PC-9 (cell line): ENCODE measurements at regions not wholly inside any gene's neighbourhood (a gene's known extent, or its start where the extent isn't known, plus 50 kb on each side); places are given as distances from the start of the nearest gene placed in this dataset.

Experiments used
- BruUV-seq: library from RNA; stranded (reverse); fragments of 400-500 nt; replicated peaks from 2 replicates; lab custom pipeline; 2021; lab: Mats Ljungman, UMichigan
- CTCF ChIA-PET: fragments of 300-600 bp; sonication (Branson Sonifier 250); formaldehyde crosslinking; loops from one replicate; lab custom pipeline; 2022; ENCODE audit warnings: antibody characterized with exemption; lab: Charles Lee
- POLR2A ChIA-PET: fragments of 300-600 bp; sonication (Branson Sonifier 250); formaldehyde crosslinking; loops from one replicate; lab custom pipeline; 2022; ENCODE audit warnings: antibody characterized with exemption; ENCODE audit not compliant: unreplicated experiment; lab: Charles Lee
- DNase-seq, 2 experiments: peaks; one replicate each; pipeline versions ENCODE4 v3.0.0 to v3.0.0-alpha.2; 2015 to 2022; ENCODE audit warnings: mixed read lengths in 1 of 2
- H2AFZ ChIP-seq: fragments of 200-600 bp; sonication (generic); 2 replicates; pipeline ENCODE4 v1.8.1; 2017; ENCODE audit warnings: antibody characterized with exemption
- H3F3A ChIP-seq: fragments of 200-600 bp; sonication (generic); 2 replicates; pipeline ENCODE4 v1.8.1; 2017; ENCODE audit warnings: antibody characterized with exemption, mild to moderate bottlenecking, low read depth; ENCODE audit not compliant: insufficient read depth
- H3K27ac ChIP-seq: fragments of 200-600 bp; sonication (generic); 2 replicates; pipeline ENCODE4 v1.6.1; 2016; ENCODE audit warnings: mixed run types
- H3K27me3 ChIP-seq: fragments of 200-600 bp; sonication (generic); 2 replicates; pipeline ENCODE4 v1.6.1; 2016; ENCODE audit warnings: low read depth, mixed run types; ENCODE audit not compliant: insufficient read depth
- H3K36me3 ChIP-seq: fragments of 200-600 bp; sonication (generic); 2 replicates; pipeline ENCODE4 v1.6.1; 2016; ENCODE audit warnings: low read depth, mixed run types
- H3K4me1 ChIP-seq: fragments of 200-600 bp; sonication (generic); replicated peaks from 2 replicates; pipeline ENCODE4 v1.6.1; 2016; ENCODE audit warnings: mixed run types; ENCODE audit not compliant: insufficient read depth
- H3K4me2 ChIP-seq: fragments of 200-600 bp; sonication (generic); 2 replicates; pipeline ENCODE4 v1.6.1; 2017; ENCODE audit warnings: mixed run types
- H3K4me3 ChIP-seq: fragments of 200-600 bp; sonication (generic); 2 replicates; pipeline ENCODE4 v1.6.1; 2016; ENCODE audit warnings: mixed run types
- H3K79me2 ChIP-seq: fragments of 200-600 bp; sonication (generic); 2 replicates; pipeline ENCODE4 v1.6.1; 2017; ENCODE audit warnings: low read depth, mixed run types
- H3K9me2 ChIP-seq: fragments of 200-600 bp; sonication (generic); 2 replicates; pipeline ENCODE4 v1.8.1; 2017; ENCODE audit warnings: mild to moderate bottlenecking; ENCODE audit not compliant: insufficient read depth
- H3K9me3 ChIP-seq: fragments of 200-600 bp; sonication (generic); 2 replicates; pipeline ENCODE4 v1.8.1; 2016; ENCODE audit warnings: low read depth; ENCODE audit not compliant: insufficient read depth
- H4K20me1 ChIP-seq: fragments of 200-600 bp; sonication (generic); 2 replicates; pipeline ENCODE4 v1.8.1; 2017; ENCODE audit not compliant: insufficient read depth
- CTCF ChIP-seq: fragments of 200-600 bp; sonication (generic); conservative IDR thresholded peaks from 2 replicates; pipeline ENCODE4 v1.6.1; 2017; ENCODE audit warnings: mixed run types, antibody characterized with exemption, mild to moderate bottlenecking, moderate library complexity
- EZH2 ChIP-seq: fragments of 200-600 bp; sonication (generic); IDR thresholded peaks from 2 replicates; pipeline ENCODE4 v1.8.0; 2017; ENCODE audit warnings: antibody characterized with exemption, low read depth
- intact Hi-C: fragments of 100-400 bp; cut with micrococcal nuclease; formaldehyde crosslinking; loops from one replicate; pipeline ENCODE4 v1.10.0; 2022; ENCODE audit not compliant: unreplicated experiment

- H3K36me3 ChIP-seq = no peaks in the 10 kb centered on the region
- no peaks in the 10 kb centered on the region for H3K9me2 ChIP-seq
- H3K9me3 ChIP-seq = no peaks in the 10 kb centered on the region
- H3K4me1 ChIP-seq = no peaks in the 10 kb centered on the region
- no peak for TF ChIP-seq CTCF
- TF ChIP-seq EZH2 = no peak
- H3K27ac ChIP-seq = no peak overlapping the region
- ChIA-PET POLR2A (no interaction called here), CTCF (no interaction called here)
- no peaks in the 10 kb centered on the region for H3K79me2 ChIP-seq
- no peak for DNase-seq
- H3K27me3 ChIP-seq = no peaks in the 10 kb centered on the region
- no peak overlapping the region for H3K4me2 ChIP-seq
- no peaks in the 10 kb centered on the region for H3F3A ChIP-seq
- intact Hi-C loops = no loop called here
- BruUV-seq = no TSS peak
- no peaks in the 10 kb centered on the region for H4K20me1 ChIP-seq
- H2AFZ ChIP-seq = no peak overlapping the region
- H3K4me3 ChIP-seq = no peak overlapping the region
Observed at GRCh38 chr4:111499291-111499690, 646.0 kb upstream of the FAM241A start.

- BruUV-seq = no TSS peak
Observed at GRCh38 chr4:111499706-111500105, 645.5 kb upstream of the FAM241A start.

GRCh38 chr4:111500858-111501257 is 644.4 kb upstream of the FAM241A start:
- ChIA-PET POLR2A (no interaction called here), CTCF (no interaction called here)
- H3K9me3 ChIP-seq = no peaks in the 10 kb centered on the region
- no TSS peak for BruUV-seq
- H3K27ac ChIP-seq = no peak overlapping the region
- H3K4me3 ChIP-seq = no peak overlapping the region
- H3K27me3 ChIP-seq = no peaks in the 10 kb centered on the region
- H4K20me1 ChIP-seq = no peaks in the 10 kb centered on the region
- no peak overlapping the region for H3K4me2 ChIP-seq
- no peaks in the 10 kb centered on the region for H3K79me2 ChIP-seq
- H3K9me2 ChIP-seq = no peaks in the 10 kb centered on the region
- no peaks in the 10 kb centered on the region for H3K36me3 ChIP-seq
- intact Hi-C loops = no loop called here
- no peaks in the 10 kb centered on the region for H3K4me1 ChIP-seq
- H3F3A ChIP-seq = no peaks in the 10 kb centered on the region
- TF ChIP-seq CTCF (no peak), EZH2 (no peak)
- DNase-seq = no peak
- H2AFZ ChIP-seq = no peak overlapping the region

More at GRCh38 chr4:111499706-111500105, 645.5 kb upstream of the FAM241A start:
- no peaks in the 10 kb centered on the region for H3K9me3 ChIP-seq
- H4K20me1 ChIP-seq = no peaks in the 10 kb centered on the region
- no peak overlapping the region for H3K4me2 ChIP-seq
- no peak overlapping the region for H3K27ac ChIP-seq
- no peak overlapping the region for H3K4me3 ChIP-seq
- no peaks in the 10 kb centered on the region for H3K36me3 ChIP-seq
- no peak for DNase-seq
- H3K4me1 ChIP-seq = no peaks in the 10 kb centered on the region
- no peaks in the 10 kb centered on the region for H3K79me2 ChIP-seq
- H2AFZ ChIP-seq = no peak overlapping the region
- ChIA-PET CTCF (no interaction called here), POLR2A (no interaction called here)
- intact Hi-C loops = no loop called here
- no peaks in the 10 kb centered on the region for H3F3A ChIP-seq
- TF ChIP-seq EZH2 (no peak), CTCF (no peak)
- H3K27me3 ChIP-seq = no peaks in the 10 kb centered on the region
- no peaks in the 10 kb centered on the region for H3K9me2 ChIP-seq
